SU-DHL-6 (cell line): ENCODE measurements at regions not wholly inside any gene's neighbourhood (a gene's known extent, or its start where the extent isn't known, plus 50 kb on each side); places are given as distances from the start of the nearest gene placed in this dataset.

Experiments
- EZH2phosphoT487 ChIP-seq: fragments of 200-600 bp; sonication (generic), shearing (Covaris generic); conservative IDR thresholded peaks from 2 replicates; pipeline ENCODE4 v1.6.1; 2018; ENCODE audit warnings: mild to moderate bottlenecking, antibody characterized with exemption, low read length, moderate library complexity, mixed read lengths
- TF ChIP-seq, protein P1 (sequence below): fragments of 200-600 bp; sonication (generic); IDR thresholded peaks from one replicate; pipeline ENCODE4 v1.5.1; 2017; ENCODE audit warnings: antibody characterized with exemption, mild to moderate bottlenecking, low read length, moderate library complexity; ENCODE audit not compliant: insufficient read depth, poor library complexity, severe bottlenecking

DNA sequence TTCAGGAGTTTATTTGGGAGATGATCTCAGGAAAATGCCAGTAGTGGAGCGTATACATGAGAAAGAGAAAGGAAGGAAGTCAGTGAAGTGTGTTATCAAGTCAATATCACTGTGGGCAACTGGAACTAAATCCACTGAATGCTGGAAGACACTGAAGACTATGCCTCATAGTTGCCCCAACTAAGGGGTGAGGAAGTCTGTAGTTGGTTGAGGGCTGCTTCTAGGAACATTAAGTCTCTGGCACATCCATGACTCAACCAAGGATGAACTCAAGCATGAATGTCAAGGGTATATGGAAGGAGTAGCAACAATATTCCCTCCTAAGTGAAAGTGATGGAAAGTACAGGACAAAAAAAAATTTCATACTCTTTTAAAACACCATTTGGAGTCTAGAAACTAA, 167.9 kb downstream of the MAGEB17 start:
- TF ChIP-seq, protein P1, sequence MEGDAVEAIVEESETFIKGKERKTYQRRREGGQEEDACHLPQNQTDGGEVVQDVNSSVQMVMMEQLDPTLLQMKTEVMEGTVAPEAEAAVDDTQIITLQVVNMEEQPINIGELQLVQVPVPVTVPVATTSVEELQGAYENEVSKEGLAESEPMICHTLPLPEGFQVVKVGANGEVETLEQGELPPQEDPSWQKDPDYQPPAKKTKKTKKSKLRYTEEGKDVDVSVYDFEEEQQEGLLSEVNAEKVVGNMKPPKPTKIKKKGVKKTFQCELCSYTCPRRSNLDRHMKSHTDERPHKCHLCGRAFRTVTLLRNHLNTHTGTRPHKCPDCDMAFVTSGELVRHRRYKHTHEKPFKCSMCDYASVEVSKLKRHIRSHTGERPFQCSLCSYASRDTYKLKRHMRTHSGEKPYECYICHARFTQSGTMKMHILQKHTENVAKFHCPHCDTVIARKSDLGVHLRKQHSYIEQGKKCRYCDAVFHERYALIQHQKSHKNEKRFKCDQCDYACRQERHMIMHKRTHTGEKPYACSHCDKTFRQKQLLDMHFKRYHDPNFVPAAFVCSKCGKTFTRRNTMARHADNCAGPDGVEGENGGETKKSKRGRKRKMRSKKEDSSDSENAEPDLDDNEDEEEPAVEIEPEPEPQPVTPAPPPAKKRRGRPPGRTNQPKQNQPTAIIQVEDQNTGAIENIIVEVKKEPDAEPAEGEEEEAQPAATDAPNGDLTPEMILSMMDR = no peak
- no peak for TF ChIP-seq EZH2phosphoT487
